Left colon (tissue), 2 donors: ENCODE measurements at regions not wholly inside any gene's neighbourhood (a gene's known extent, or its start where the extent isn't known, plus 50 kb on each side); places are given as distances from the start of the nearest gene placed in this dataset.

Experiments
- ATAC-seq: fragments of 200-7000 bp; cut with Tn5 transposase; one replicate; pipeline ENCODE4 v1.9.1; 2020; ENCODE audit warnings: mild to moderate bottlenecking, moderate library complexity
- DNase-seq, 2 donors: peaks; one replicate each; pipeline ENCODE4 v3.0.0-alpha.2; 2020
- intact Hi-C, 2 donors: fragments of 100-400 bp; cut with DNase I in 1 of 2; cut with micrococcal nuclease in 1 of 2; formaldehyde crosslinking; loops; one replicate each; pipeline versions ENCODE4 v1.11.2 to v1.14.0; 2022; cut with DNase I, micrococcal nuclease
- donor health status: DM: no; HTN: no; CAD: no.
- donor health status: DM: yes; HTN: yes; CAD: no.

GRCh38 chr1:76759171-76759860 lies 108.0 kb upstream of the ST6GALNAC5 start:
- DNase-seq (no peak), ATAC-seq (no peak)
- intact Hi-C loops: no loop called here

- intact Hi-C loops: no loop called here
- no peak for ATAC-seq
- DNase-seq: no peak
These were observed 107.3 kb upstream of the ST6GALNAC5 start for GRCh38 chr1:76759950-76760349.

- intact Hi-C loops: no loop called here
- no peak for ATAC-seq
These were observed 103.5 kb upstream of the ST6GALNAC5 start for GRCh38 chr1:76763738-76764137.

GRCh38 chr1:76764638-76765454 lies 102.4 kb upstream of the ST6GALNAC5 start:
- DNase-seq (no peak), ATAC-seq (no peak)
- intact Hi-C loops: no loop called here

More at GRCh38 chr1:76763738-76764137, 103.5 kb upstream of the ST6GALNAC5 start:
- no peak for DNase-seq

GRCh38 chr1:76766381-76766780 lies 100.9 kb upstream of the ST6GALNAC5 start:
- DNase-seq (no peak), ATAC-seq (no peak)
- intact Hi-C loops: no loop called here

GRCh38 chr1:76769911-76770310 lies 97.4 kb upstream of the ST6GALNAC5 start:
- intact Hi-C loops: no loop called here
- no peak for ATAC-seq
- no peak for DNase-seq

GRCh38 chr1:76770979-76771378 lies 96.3 kb upstream of the ST6GALNAC5 start:
- intact Hi-C loops: no loop called here
- ATAC-seq: no peak
- no peak for DNase-seq

- intact Hi-C loops: no loop called here
- ATAC-seq (no peak), DNase-seq (no peak)
These were observed 85.8 kb upstream of the ST6GALNAC5 start for GRCh38 chr1:76781447-76781846.

- intact Hi-C loops: no loop called here
- DNase-seq (no peak), ATAC-seq (no peak)
These were observed 84.5 kb upstream of the ST6GALNAC5 start for GRCh38 chr1:76782809-76783208.

GRCh38 chr1:76784502-76784901 lies 82.8 kb upstream of the ST6GALNAC5 start:
- intact Hi-C loops: no loop called here
- ATAC-seq: no peak
- no peak for DNase-seq

GRCh38 chr1:76786222-76786621 lies 81.1 kb upstream of the ST6GALNAC5 start:
- no peak for DNase-seq
- no peak for ATAC-seq
- intact Hi-C loops: no loop called here

- DNase-seq: no peak
- ATAC-seq: no peak
- intact Hi-C loops: no loop called here
These were observed 73.7 kb upstream of the ST6GALNAC5 start for GRCh38 chr1:76793594-76793993.

- intact Hi-C loops: no loop called here
These were observed 67.6 kb upstream of the ST6GALNAC5 start for GRCh38 chr1:76799700-76800099.

GRCh38 chr1:76802094-76802493 lies 65.2 kb upstream of the ST6GALNAC5 start:
- intact Hi-C loops: no loop called here
- DNase-seq (no peak), ATAC-seq (no peak)

More at GRCh38 chr1:76799700-76800099, 67.6 kb upstream of the ST6GALNAC5 start:
- ATAC-seq: no peak
- DNase-seq: no peak

- intact Hi-C loops: no loop called here
- no peak for DNase-seq
- no peak for ATAC-seq
These were observed 59.6 kb upstream of the ST6GALNAC5 start for GRCh38 chr1:76807543-76808260.
